Glutamatergic neuron (in vitro differentiated cells): ENCODE measurements at regions not wholly inside any gene's neighbourhood (a gene's known extent, or its start where the extent isn't known, plus 50 kb on each side); places are given as distances from the start of the nearest gene placed in this dataset.

Experiments
- DNase-seq: peaks from one replicate; pipeline ENCODE4 v3.0.0; 2022
- H3K27ac Mint-ChIP-seq: one replicate; pipeline ENCODE4 v1.8.0; 2020; ENCODE audit warnings: mild to moderate bottlenecking, mixed read lengths, inconsistent platforms; ENCODE audit not compliant: unreplicated experiment
- H3K27me3 Mint-ChIP-seq: one replicate; pipeline ENCODE4 v1.8.0; 2020; ENCODE audit warnings: mild to moderate bottlenecking, moderate library complexity, mixed read lengths, inconsistent platforms; ENCODE audit not compliant: unreplicated experiment
- H3K36me3 Mint-ChIP-seq: one replicate; pipeline ENCODE4 v1.8.0; 2020; ENCODE audit warnings: mild to moderate bottlenecking, mixed read lengths, inconsistent platforms; ENCODE audit not compliant: unreplicated experiment
- H3K4me1 Mint-ChIP-seq: one replicate; pipeline ENCODE4 v1.8.0; 2020; ENCODE audit warnings: mild to moderate bottlenecking, low read depth, mixed read lengths, inconsistent platforms; ENCODE audit not compliant: unreplicated experiment
- H3K4me3 Mint-ChIP-seq: one replicate; pipeline ENCODE4 v1.8.0; 2020; ENCODE audit warnings: mild to moderate bottlenecking, mixed read lengths, inconsistent platforms; ENCODE audit not compliant: unreplicated experiment
- H3K9me3 Mint-ChIP-seq: one replicate; pipeline ENCODE4 v1.8.0; 2020; ENCODE audit warnings: mild to moderate bottlenecking, moderate library complexity, mixed read lengths, inconsistent platforms; ENCODE audit not compliant: unreplicated experiment
- TF ChIP-seq, protein P1 (sequence below): fragments of 200-600 bp; sonication (generic); IDR thresholded peaks from one replicate; pipeline ENCODE4 v1.5.0; 2021; ENCODE audit not compliant: partially characterized antibody, unreplicated experiment

DNA sequence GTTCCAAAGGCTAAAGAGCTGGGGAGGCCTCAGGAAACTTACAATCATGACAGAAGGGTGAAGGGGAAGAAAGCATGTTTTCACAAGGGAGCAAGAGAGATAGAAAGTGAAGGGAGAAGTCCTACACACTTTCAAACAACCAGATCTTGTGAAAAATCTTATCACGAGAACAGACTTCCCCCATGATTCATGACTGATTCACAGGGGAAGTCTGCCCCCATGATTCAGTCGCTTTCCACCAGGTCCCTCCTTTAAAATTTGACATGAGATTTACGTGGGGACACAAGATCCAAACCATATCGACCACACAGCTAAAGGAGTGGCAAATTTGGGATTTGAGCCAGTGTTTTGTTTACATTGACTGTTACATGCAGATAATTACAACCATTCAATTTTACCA lies 971.1 kb upstream of the HS3ST1 start:
- Mint-ChIP-seq H3K4me1 (no peaks in the 10 kb centered on the region), H3K4me3 (no peak overlapping the region), H3K9me3 (no peaks in the 10 kb centered on the region), H3K27ac (peak overlapping the region; percentile 85), H3K36me3 (no peaks in the 10 kb centered on the region), H3K27me3 (no peaks in the 10 kb centered on the region)
- DNase-seq = no peak
- TF ChIP-seq, protein P1, sequence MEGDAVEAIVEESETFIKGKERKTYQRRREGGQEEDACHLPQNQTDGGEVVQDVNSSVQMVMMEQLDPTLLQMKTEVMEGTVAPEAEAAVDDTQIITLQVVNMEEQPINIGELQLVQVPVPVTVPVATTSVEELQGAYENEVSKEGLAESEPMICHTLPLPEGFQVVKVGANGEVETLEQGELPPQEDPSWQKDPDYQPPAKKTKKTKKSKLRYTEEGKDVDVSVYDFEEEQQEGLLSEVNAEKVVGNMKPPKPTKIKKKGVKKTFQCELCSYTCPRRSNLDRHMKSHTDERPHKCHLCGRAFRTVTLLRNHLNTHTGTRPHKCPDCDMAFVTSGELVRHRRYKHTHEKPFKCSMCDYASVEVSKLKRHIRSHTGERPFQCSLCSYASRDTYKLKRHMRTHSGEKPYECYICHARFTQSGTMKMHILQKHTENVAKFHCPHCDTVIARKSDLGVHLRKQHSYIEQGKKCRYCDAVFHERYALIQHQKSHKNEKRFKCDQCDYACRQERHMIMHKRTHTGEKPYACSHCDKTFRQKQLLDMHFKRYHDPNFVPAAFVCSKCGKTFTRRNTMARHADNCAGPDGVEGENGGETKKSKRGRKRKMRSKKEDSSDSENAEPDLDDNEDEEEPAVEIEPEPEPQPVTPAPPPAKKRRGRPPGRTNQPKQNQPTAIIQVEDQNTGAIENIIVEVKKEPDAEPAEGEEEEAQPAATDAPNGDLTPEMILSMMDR = no peak

GRCh38 chr4:12393631-12394262 lies 965.1 kb upstream of the HS3ST1 start:
- H3K4me3 Mint-ChIP-seq = no peak overlapping the region
- TF ChIP-seq, protein P1 = no peak
- no peaks in the 10 kb centered on the region for H3K36me3 Mint-ChIP-seq
- no peaks in the 10 kb centered on the region for H3K27me3 Mint-ChIP-seq
- no peaks in the 10 kb centered on the region for H3K4me1 Mint-ChIP-seq
- no peaks in the 10 kb centered on the region for H3K9me3 Mint-ChIP-seq
- no peak overlapping the region for H3K27ac Mint-ChIP-seq
- DNase-seq = no peak

- H3K9me3 Mint-ChIP-seq = no peaks in the 10 kb centered on the region
- no peaks in the 10 kb centered on the region for H3K27me3 Mint-ChIP-seq
- no peaks in the 10 kb centered on the region for H3K36me3 Mint-ChIP-seq
- TF ChIP-seq, protein P1 = no peak
- H3K27ac Mint-ChIP-seq = no peak overlapping the region
- no peaks in the 10 kb centered on the region for H3K4me1 Mint-ChIP-seq
- DNase-seq = no peak
- H3K4me3 Mint-ChIP-seq = no peak overlapping the region
Observed at GRCh38 chr4:12389604-12390003, 960.9 kb upstream of the HS3ST1 start.

DNA sequence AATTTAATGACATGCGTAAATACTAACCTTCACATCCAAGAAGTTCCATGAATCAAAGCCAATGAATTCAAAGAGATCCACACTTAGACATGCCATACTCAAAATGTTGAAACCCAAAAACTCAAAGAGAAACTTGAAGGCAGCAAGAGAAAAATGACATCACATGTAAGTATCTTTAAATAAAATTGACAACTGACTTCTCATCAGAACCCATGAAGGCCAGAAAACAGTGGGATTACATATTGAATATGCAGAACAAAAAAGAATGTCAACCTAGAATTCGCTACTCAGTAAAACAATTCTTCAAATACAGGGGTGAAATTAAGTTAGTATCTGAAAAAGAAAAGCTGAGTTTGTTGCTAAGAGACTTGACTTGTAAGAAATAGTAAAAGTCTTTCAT lies 953.9 kb upstream of the HS3ST1 start:
- Mint-ChIP-seq H3K36me3 (no peaks in the 10 kb centered on the region), H3K4me3 (no peak overlapping the region), H3K4me1 (no peaks in the 10 kb centered on the region), H3K9me3 (no peaks in the 10 kb centered on the region), H3K27me3 (no peaks in the 10 kb centered on the region), H3K27ac (no peak overlapping the region)
- no peak for DNase-seq
- TF ChIP-seq, protein P1 = no peak

GRCh38 chr4:12379191-12379590 lies 950.5 kb upstream of the HS3ST1 start:
- DNase-seq = no peak
- TF ChIP-seq, protein P1 = no peak
- Mint-ChIP-seq H3K27ac (no peak overlapping the region), H3K4me1 (no peaks in the 10 kb centered on the region), H3K27me3 (no peaks in the 10 kb centered on the region), H3K36me3 (no peaks in the 10 kb centered on the region), H3K4me3 (no peak overlapping the region), H3K9me3 (no peaks in the 10 kb centered on the region)
